H9 (cell line): ENCODE measurements at regions not wholly inside any gene's neighbourhood (a gene's known extent, or its start where the extent isn't known, plus 50 kb on each side); places are given as distances from the start of the nearest gene placed in this dataset.

Source experiments
- DNase-seq: peaks from one replicate; pipeline ENCODE4 v3.0.0-alpha.2; 2017
- H2AFZ ChIP-seq: one replicate; pipeline ENCODE4 v1.6.1; 2013; ENCODE audit warnings: mild to moderate bottlenecking, low read length, control low read depth, moderate library complexity
- H2AK5ac ChIP-seq: 2 replicates; pipeline ENCODE4 v1.6.1; 2013; ENCODE audit warnings: low read length, control low read depth, mixed read lengths; ENCODE audit not compliant: insufficient read length
- H2BK120ac ChIP-seq: one replicate; pipeline ENCODE4 v1.6.1; 2013; ENCODE audit warnings: low read depth, mild to moderate bottlenecking, low read length, control low read depth, inconsistent platforms; ENCODE audit not compliant: poor library complexity, severe bottlenecking
- H2BK12ac ChIP-seq: 2 replicates; pipeline ENCODE4 v1.6.1; 2013; ENCODE audit warnings: low read length, control low read depth, mixed read lengths, low read depth; ENCODE audit not compliant: insufficient read length
- H2BK15ac ChIP-seq: 2 replicates; pipeline ENCODE4 v1.6.1; 2013; ENCODE audit warnings: low read depth, low read length, control low read depth
- H2BK20ac ChIP-seq: one replicate; pipeline ENCODE4 v1.6.1; 2013; ENCODE audit warnings: low read depth, mild to moderate bottlenecking, low read length, control low read depth, inconsistent platforms; ENCODE audit not compliant: poor library complexity, severe bottlenecking
- H2BK5ac ChIP-seq: 2 replicates; pipeline ENCODE4 v1.6.1; 2013; ENCODE audit warnings: low read length, control low read depth, mixed read lengths; ENCODE audit not compliant: insufficient read length
- H3K14ac ChIP-seq: 2 replicates; pipeline ENCODE4 v1.6.1; 2013; ENCODE audit warnings: low read length, control low read depth; ENCODE audit not compliant: insufficient read depth
- H3K18ac ChIP-seq: 2 replicates; pipeline ENCODE4 v1.6.1; 2013; ENCODE audit warnings: low read depth, mild to moderate bottlenecking, mixed read lengths, low read length, control low read depth; ENCODE audit not compliant: insufficient read length
- H3K23ac ChIP-seq: 2 replicates; pipeline ENCODE4 v1.6.1; 2013; ENCODE audit warnings: low read length, control low read depth, mixed read lengths, low read depth; ENCODE audit not compliant: insufficient read length
- H3K23me2 ChIP-seq: 2 replicates; pipeline ENCODE4 v1.6.1; 2013; ENCODE audit warnings: low read depth, mild to moderate bottlenecking, mixed read lengths, low read length, control low read depth; ENCODE audit not compliant: insufficient read length, poor library complexity, severe bottlenecking
- H3K27ac ChIP-seq: 2 replicates; pipeline ENCODE4 v1.5.1; 2013; ENCODE audit warnings: low read length, control low read depth, mixed read lengths, low read depth; ENCODE audit not compliant: insufficient read length
- H3K27me3 ChIP-seq: 2 replicates; pipeline ENCODE4 v1.6.1; 2013; ENCODE audit warnings: low read length, control low read depth, inconsistent platforms; ENCODE audit not compliant: insufficient read depth
- H3K4ac ChIP-seq: 2 replicates; pipeline ENCODE4 v1.6.1; 2013; ENCODE audit warnings: low read depth, mild to moderate bottlenecking, control low read depth, inconsistent platforms, low read length, moderate library complexity
- H3K4me1 ChIP-seq: 2 replicates; pipeline ENCODE4 v1.6.1; 2013; ENCODE audit warnings: low read length, control low read depth, inconsistent platforms; ENCODE audit not compliant: insufficient read depth
- H3K4me2 ChIP-seq: 2 replicates; pipeline ENCODE4 v1.6.1; 2013; ENCODE audit warnings: low read length, control low read depth, mixed read lengths; ENCODE audit not compliant: insufficient read length, insufficient read depth
- H3K56ac ChIP-seq: 2 replicates; pipeline ENCODE4 v1.6.1; 2013; ENCODE audit warnings: low read depth, mild to moderate bottlenecking, mixed read lengths, low read length, control low read depth; ENCODE audit not compliant: insufficient read length
- H3K79me1 ChIP-seq: 2 replicates; pipeline ENCODE4 v1.6.1; 2013; ENCODE audit warnings: low read depth, mild to moderate bottlenecking, moderate library complexity, low read length, control low read depth, inconsistent platforms; ENCODE audit not compliant: insufficient read depth, poor library complexity, severe bottlenecking
- H3K79me2 ChIP-seq: 2 replicates; pipeline ENCODE4 v1.6.1; 2013; ENCODE audit warnings: low read length, control low read depth, inconsistent platforms; ENCODE audit not compliant: insufficient read depth
- H3K9ac ChIP-seq: 2 replicates; pipeline ENCODE4 v1.6.1; 2013; ENCODE audit warnings: low read length, control low read depth, mixed read lengths; ENCODE audit not compliant: insufficient read length; ENCODE audit errors: extremely low read depth
- H3K9me3 ChIP-seq: one replicate; pipeline ENCODE4 v1.6.1; 2013; ENCODE audit warnings: low read depth, low read length, inconsistent platforms; ENCODE audit not compliant: control insufficient read depth
- H3T11ph ChIP-seq: one replicate; pipeline ENCODE4 v1.6.1; 2013; ENCODE audit warnings: mild to moderate bottlenecking, low read length, control low read depth, inconsistent platforms
- H4K20me1 ChIP-seq: one replicate; pipeline ENCODE4 v1.6.1; 2013; ENCODE audit not compliant: control insufficient read depth, insufficient read length, insufficient read depth
- H4K5ac ChIP-seq: 2 replicates; pipeline ENCODE4 v1.6.1; 2013; ENCODE audit warnings: low read depth, mild to moderate bottlenecking, mixed read lengths, low read length, control low read depth; ENCODE audit not compliant: insufficient read length
- H4K8ac ChIP-seq: replicated peaks from 2 replicates; pipeline ENCODE4 v1.6.1; 2013; ENCODE audit warnings: low read length, control low read depth, mixed read lengths, low read depth; ENCODE audit not compliant: insufficient read length
- H4K91ac ChIP-seq: 2 replicates; pipeline ENCODE4 v1.6.1; 2013; ENCODE audit warnings: low read depth, mild to moderate bottlenecking, moderate library complexity, mixed read lengths, low read length, control low read depth; ENCODE audit not compliant: insufficient read length
- H3K27ac Mint-ChIP-seq, 3 experiments: 2 replicates in 2 of 3; 3 replicates in 1 of 3; pipeline ENCODE4 v1.8.0; 2020 to 2021; ENCODE audit warnings: mixed read lengths in 3 of 3, mild to moderate bottlenecking in 1 of 3, moderate library complexity in 1 of 3
- H3K27me3 Mint-ChIP-seq: 2 replicates; pipeline ENCODE4 v1.8.0; 2021; ENCODE audit warnings: low read depth, mild to moderate bottlenecking, moderate library complexity, mixed read lengths
- H3K36me3 Mint-ChIP-seq, 3 experiments: 2 replicates in 2 of 3; 3 replicates in 1 of 3; pipeline ENCODE4 v1.8.0; 2020 to 2021; ENCODE audit warnings: low read depth in 3 of 3, mixed read lengths in 3 of 3; ENCODE audit not compliant: insufficient read depth in 1 of 3
- H3K4me1 Mint-ChIP-seq, 2 experiments: 2 replicates each; pipeline ENCODE4 v1.8.0; 2020; ENCODE audit warnings: mixed read lengths in 2 of 2
- H3K4me3 Mint-ChIP-seq, 2 experiments: 2 replicates in 1 of 2; 3 replicates in 1 of 2; pipeline ENCODE4 v1.8.0; 2020 to 2021; ENCODE audit warnings: mild to moderate bottlenecking in 2 of 2, mixed read lengths in 2 of 2, moderate library complexity in 1 of 2
- H3K9me3 Mint-ChIP-seq, 2 experiments: 2 replicates in 1 of 2; 3 replicates in 1 of 2; pipeline ENCODE4 v1.8.0; 2020; ENCODE audit warnings: mild to moderate bottlenecking in 2 of 2, mixed read lengths in 2 of 2, moderate library complexity in 1 of 2
- CTCF ChIP-seq: fragments of 200-600 bp; sonication (generic); conservative IDR thresholded peaks from 3 replicates; pipeline ENCODE4 v1.8.0; 2021; ENCODE audit warnings: antibody characterized with exemption, mild to moderate bottlenecking
- WGBS: extraction: QIAGEN DNeasy Blood & Tissue Kit; methylation state at CpG from one replicate; pipeline ENCODE4 v1.1.7; 2013; ENCODE audit warnings: missing lambda C conversion rate, low lambda C conversion rate, mixed read lengths; ENCODE audit not compliant: insufficient read length; ENCODE audit errors: extremely low coverage; 5-methylcytosine and 5-hydroxymethylcytosine counted together

GRCh38 chr7:68408873-68409272 lies 1189.4 kb upstream of the AUTS2 start:
- TF ChIP-seq CTCF: no peak
- Histone ChIP-seq H3K14ac (no peak overlapping the region), H2BK15ac (no peak overlapping the region), H3K79me2 (no peaks in the 10 kb centered on the region), H3K23me2 (no peaks in the 10 kb centered on the region), H3K56ac (no peak overlapping the region), H3T11ph (no peak overlapping the region), H3K4me2 (no peak overlapping the region), H3K9me3 (no peaks in the 10 kb centered on the region), H3K4me1 (peaks cover 4% of the 10 kb centered on the region; the same call in 1 of the 2 replicates), H2BK5ac (no peak overlapping the region), H3K23ac (no peak overlapping the region), H2BK12ac (no peak overlapping the region), H2AFZ (no peak overlapping the region), H3K9ac (no peak overlapping the region), H3K79me1 (no peaks in the 10 kb centered on the region), H4K20me1 (no peaks in the 10 kb centered on the region), H4K8ac (no peak overlapping the region), H2AK5ac (no peak overlapping the region), H3K27ac (no peak overlapping the region), H4K5ac (no peak overlapping the region), H2BK20ac (no peak overlapping the region), H2BK120ac (no peak overlapping the region), H3K27me3 (no peaks in the 10 kb centered on the region), H3K18ac (no peak overlapping the region), H3K4ac (no peak overlapping the region), H4K91ac (no peak overlapping the region)
- Mint-ChIP-seq H3K27ac (no peak overlapping the region), H3K4me3 (no peak overlapping the region), H3K36me3 (peaks cover 0 to 7% (median 0%) of the 10 kb centered on the region in 3 experiments; a peak in 2 of 7 replicates), H3K9me3 (peaks cover 0 to 2% of the 10 kb centered on the region in 2 experiments; a peak in 2 of 5 replicates), H3K27me3 (no peaks in the 10 kb centered on the region; the same call in 1 of the 2 replicates), H3K4me1 (peaks cover 37 to 40% of the 10 kb centered on the region in 2 experiments)
- no peak for DNase-seq
- no CpG with 5 or more reads among the region's 1 CpG for WGBS
